ENCODE measurements at regions not wholly inside any gene's neighbourhood (a gene's known extent, or its start where the extent isn't known, plus 50 kb on each side); places are given as distances from the start of the nearest gene placed in this dataset.

- Histone ChIP-seq H3K36me3 (ENCODE audit: control insufficient read depth in 2 of 2, extremely low read depth in 1 of 2, insufficient read depth in 2 of 2, low read length in 2 of 2) (no peaks in the 10 kb centered on the region), H4K20me1 (replicated peaks; ENCODE audit: control insufficient read depth, extremely low read depth, insufficient read depth, low read length) (no peaks in the 10 kb centered on the region), H3K9me3 (replicated peaks; ENCODE audit: control insufficient read depth, insufficient read depth, low read length) (no peaks in the 10 kb centered on the region), H3K9me1 (replicated peaks; ENCODE audit: control insufficient read depth, extremely low read depth, insufficient read depth, low read length) (no peaks in the 10 kb centered on the region), H3K4me3 (replicated peaks in 1 of 3; ENCODE audit: insufficient read depth in 1 of 3, low read depth in 1 of 3, low read length in 3 of 3) (no peak overlapping the region), H3K4me1 (ENCODE audit: control insufficient read depth, extremely low read depth, insufficient read depth, low read length) (no peaks in the 10 kb centered on the region), H3K27me3 (ENCODE audit: control insufficient read depth in 2 of 2, insufficient read depth in 2 of 2, low read length in 2 of 2) (no peaks in the 10 kb centered on the region), H3K27ac (ENCODE audit: insufficient read depth, low read depth, low read length) (no peak overlapping the region), H3K4me2 (ENCODE audit: insufficient read depth, low read length) (no peak overlapping the region), H3K79me2 (ENCODE audit: control insufficient read depth, insufficient read depth, low read length) (no peaks in the 10 kb centered on the region), H2AFZ (ENCODE audit: low read depth, low read length) (no peak overlapping the region), H3K9ac (replicated peaks; ENCODE audit: extremely low read depth, insufficient read depth, low read length) (no peak overlapping the region)
- CTCF ChIA-PET: no interaction called here
- FAIRE-seq (no peak), DNase-seq (ENCODE audit: low read depth, low spot score) (no peak)
- no TSS peak for BruUV-seq (replicated peaks)
- intact Hi-C loops (cut with micrococcal nuclease) (no loop called here), dilution Hi-C loops (cut with MboI; ENCODE audit: extremely low pct_ligation_motif_present, low sequenced_read_pairs) (no loop called here)
- POLR2A ChIA-PET: no interaction called here
- TF ChIP-seq EZH2 (IDR thresholded peaks at IDR 0.05; ENCODE audit: borderline replicate concordance, low read depth, low read length, severe bottlenecking): no peak
- no peak for TF ChIP-seq MYC (IDR thresholded peaks at IDR 0.05; ENCODE audit: low read depth, low read length)
- TF ChIP-seq POLR2AphosphoS5 (IDR thresholded peaks at IDR 0.05; ENCODE audit: insufficient read depth, low read depth, low read length): no peak
- TF ChIP-seq MAX (IDR thresholded peaks at IDR 0.05; ENCODE audit: insufficient read depth, insufficient read length): no peak
Observed at GRCh38 chr7:145729691-145730090, 386.9 kb upstream of the CNTNAP2 start.

GRCh38 chr7:145718129-145718528 lies 398.5 kb upstream of the CNTNAP2 start:
- no peak for FAIRE-seq
- intact Hi-C loops (cut with micrococcal nuclease): no loop called here

More at GRCh38 chr7:145718129-145718528, 398.5 kb upstream of the CNTNAP2 start:
- ChIA-PET CTCF (no interaction called here), POLR2A (no interaction called here)
- no peak for DNase-seq (ENCODE audit: low read depth, low spot score)
- TF ChIP-seq MYC (IDR thresholded peaks at IDR 0.05; ENCODE audit: low read depth, low read length) (no peak), GATA2 (IDR thresholded peaks at IDR 0.05; ENCODE audit: insufficient read depth, insufficient read length, low read depth, low read length) (no peak), FOS (IDR thresholded peaks at IDR 0.05; ENCODE audit: borderline replicate concordance, insufficient read depth, low read length) (no peak), EZH2 (IDR thresholded peaks at IDR 0.05; ENCODE audit: borderline replicate concordance, low read depth, low read length, severe bottlenecking) (no peak), POLR2A (IDR thresholded peaks at IDR 0.05; ENCODE audit: low read depth, low read length) (no peak), JUN (IDR thresholded peaks at IDR 0.05; ENCODE audit: borderline replicate concordance, insufficient read depth, insufficient read length, low read depth) (no peak), POLR2AphosphoS5 (IDR thresholded peaks at IDR 0.05; ENCODE audit: insufficient read depth, low read depth, low read length) (no peak), MAX (IDR thresholded peaks at IDR 0.05; ENCODE audit: insufficient read depth, insufficient read length) (no peak)
- TF ChIP-seq, protein P1, sequence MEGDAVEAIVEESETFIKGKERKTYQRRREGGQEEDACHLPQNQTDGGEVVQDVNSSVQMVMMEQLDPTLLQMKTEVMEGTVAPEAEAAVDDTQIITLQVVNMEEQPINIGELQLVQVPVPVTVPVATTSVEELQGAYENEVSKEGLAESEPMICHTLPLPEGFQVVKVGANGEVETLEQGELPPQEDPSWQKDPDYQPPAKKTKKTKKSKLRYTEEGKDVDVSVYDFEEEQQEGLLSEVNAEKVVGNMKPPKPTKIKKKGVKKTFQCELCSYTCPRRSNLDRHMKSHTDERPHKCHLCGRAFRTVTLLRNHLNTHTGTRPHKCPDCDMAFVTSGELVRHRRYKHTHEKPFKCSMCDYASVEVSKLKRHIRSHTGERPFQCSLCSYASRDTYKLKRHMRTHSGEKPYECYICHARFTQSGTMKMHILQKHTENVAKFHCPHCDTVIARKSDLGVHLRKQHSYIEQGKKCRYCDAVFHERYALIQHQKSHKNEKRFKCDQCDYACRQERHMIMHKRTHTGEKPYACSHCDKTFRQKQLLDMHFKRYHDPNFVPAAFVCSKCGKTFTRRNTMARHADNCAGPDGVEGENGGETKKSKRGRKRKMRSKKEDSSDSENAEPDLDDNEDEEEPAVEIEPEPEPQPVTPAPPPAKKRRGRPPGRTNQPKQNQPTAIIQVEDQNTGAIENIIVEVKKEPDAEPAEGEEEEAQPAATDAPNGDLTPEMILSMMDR (IDR thresholded peaks at IDR 0.05; ENCODE audit: extremely low read depth in 1 of 2, insufficient read depth in 1 of 2, low read depth in 1 of 2, low read length in 2 of 2): no peak
- Histone ChIP-seq H3K4me3 (replicated peaks in 1 of 3; ENCODE audit: insufficient read depth in 1 of 3, low read depth in 1 of 3, low read length in 3 of 3) (no peak overlapping the region), H3K36me3 (ENCODE audit: control insufficient read depth in 2 of 2, extremely low read depth in 1 of 2, insufficient read depth in 2 of 2, low read length in 2 of 2) (no peaks in the 10 kb centered on the region), H3K27ac (ENCODE audit: insufficient read depth, low read depth, low read length) (no peak overlapping the region), H3K9me3 (replicated peaks; ENCODE audit: control insufficient read depth, insufficient read depth, low read length) (peaks cover 5% of the 10 kb centered on the region), H4K20me1 (replicated peaks; ENCODE audit: control insufficient read depth, extremely low read depth, insufficient read depth, low read length) (no peaks in the 10 kb centered on the region), H3K27me3 (ENCODE audit: control insufficient read depth in 2 of 2, insufficient read depth in 2 of 2, low read length in 2 of 2) (no peaks in the 10 kb centered on the region), H3K79me2 (ENCODE audit: control insufficient read depth, insufficient read depth, low read length) (no peaks in the 10 kb centered on the region), H3K4me2 (ENCODE audit: insufficient read depth, low read length) (no peak overlapping the region), H2AFZ (ENCODE audit: low read depth, low read length) (no peak overlapping the region), H3K9me1 (replicated peaks; ENCODE audit: control insufficient read depth, extremely low read depth, insufficient read depth, low read length) (no peaks in the 10 kb centered on the region), H3K9ac (replicated peaks; ENCODE audit: extremely low read depth, insufficient read depth, low read length) (no peak overlapping the region), H3K4me1 (ENCODE audit: control insufficient read depth, extremely low read depth, insufficient read depth, low read length) (no peaks in the 10 kb centered on the region)
- dilution Hi-C loops (cut with MboI; ENCODE audit: extremely low pct_ligation_motif_present, low sequenced_read_pairs): no loop called here
- no TSS peak for BruUV-seq (replicated peaks)

Data from endothelial cell of umbilical vein (primary cell).